ENCODE measurements at regions not wholly inside any gene's neighbourhood (a gene's known extent, or its start where the extent isn't known, plus 50 kb on each side); places are given as distances from the start of the nearest gene placed in this dataset.

DNA sequence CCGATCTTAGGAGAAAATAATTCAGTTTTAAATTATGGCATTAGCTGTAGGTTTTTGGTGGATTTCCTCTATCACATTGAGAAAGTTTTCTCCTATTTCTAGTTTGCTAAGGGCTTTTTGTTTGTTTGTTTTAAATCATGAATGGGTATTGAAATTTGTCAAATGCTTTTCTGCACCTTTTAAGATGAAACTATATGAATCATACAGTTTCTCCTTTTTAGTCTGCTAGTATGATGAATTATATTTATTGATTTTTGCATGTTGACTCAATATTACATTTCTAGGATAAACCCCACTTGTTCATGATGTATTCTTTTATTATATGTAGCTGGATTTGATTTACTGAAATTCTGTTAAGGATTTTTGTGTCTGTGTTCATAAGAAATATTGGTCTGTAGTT is 70.3 kb upstream of the PIP4K2A start:
- TF ChIP-seq, protein P1, sequence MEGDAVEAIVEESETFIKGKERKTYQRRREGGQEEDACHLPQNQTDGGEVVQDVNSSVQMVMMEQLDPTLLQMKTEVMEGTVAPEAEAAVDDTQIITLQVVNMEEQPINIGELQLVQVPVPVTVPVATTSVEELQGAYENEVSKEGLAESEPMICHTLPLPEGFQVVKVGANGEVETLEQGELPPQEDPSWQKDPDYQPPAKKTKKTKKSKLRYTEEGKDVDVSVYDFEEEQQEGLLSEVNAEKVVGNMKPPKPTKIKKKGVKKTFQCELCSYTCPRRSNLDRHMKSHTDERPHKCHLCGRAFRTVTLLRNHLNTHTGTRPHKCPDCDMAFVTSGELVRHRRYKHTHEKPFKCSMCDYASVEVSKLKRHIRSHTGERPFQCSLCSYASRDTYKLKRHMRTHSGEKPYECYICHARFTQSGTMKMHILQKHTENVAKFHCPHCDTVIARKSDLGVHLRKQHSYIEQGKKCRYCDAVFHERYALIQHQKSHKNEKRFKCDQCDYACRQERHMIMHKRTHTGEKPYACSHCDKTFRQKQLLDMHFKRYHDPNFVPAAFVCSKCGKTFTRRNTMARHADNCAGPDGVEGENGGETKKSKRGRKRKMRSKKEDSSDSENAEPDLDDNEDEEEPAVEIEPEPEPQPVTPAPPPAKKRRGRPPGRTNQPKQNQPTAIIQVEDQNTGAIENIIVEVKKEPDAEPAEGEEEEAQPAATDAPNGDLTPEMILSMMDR (IDR thresholded peaks at IDR 0.05), result no peak
- TF ChIP-seq POLR2A (IDR thresholded peaks at IDR 0.05), result no peak

Measured in lower leg skin (tissue), 3 donors.